CD14-positive monocyte (primary cell): ENCODE measurements at regions not wholly inside any gene's neighbourhood (a gene's known extent, or its start where the extent isn't known, plus 50 kb on each side); places are given as distances from the start of the nearest gene placed in this dataset.
"Not testable (repeated sequence)": the region's sequence is repeated elsewhere in the genome, so short reads cannot be mapped to it uniquely, and the experiment has no call there.

Experiments
- DNase-seq, 3 donors: peaks; one replicate each; pipeline ENCODE4 v3.0.0-alpha.2; 2011 to 2022
- H2AFZ ChIP-seq: 2 replicates; pipeline ENCODE4 v1.6.0; 2012; ENCODE audit warnings: mild to moderate bottlenecking, low read depth, low read length, inconsistent platforms; ENCODE audit not compliant: insufficient read depth, poor library complexity, severe bottlenecking
- H3K27ac ChIP-seq, 2 donors: 1 replicate in 1 of 2; 2 replicates in 1 of 2; pipeline ENCODE4 v1.5.1; 2012 to 2013; ENCODE audit warnings: low read length in 2 of 2, control low read depth in 1 of 2, inconsistent platforms in 1 of 2, low read depth in 1 of 2, mild to moderate bottlenecking in 1 of 2
- H3K27me3 ChIP-seq, 2 donors: one replicate each; pipeline versions ENCODE4 v1.6.0 to v1.6.1; 2011 to 2013; ENCODE audit warnings: low read length in 2 of 2; ENCODE audit not compliant: control insufficient read depth in 2 of 2, insufficient read depth in 2 of 2
- H3K36me3 ChIP-seq, 2 donors: replicated peaks in 1 of 2; 1 replicate in 1 of 2; 2 replicates in 1 of 2; pipeline versions ENCODE4 v1.5.1 to v1.6.1; 2012 to 2013; ENCODE audit warnings: low read length in 2 of 2, control low read depth in 1 of 2, inconsistent platforms in 1 of 2, mild to moderate bottlenecking in 1 of 2; ENCODE audit not compliant: insufficient read depth in 2 of 2, control insufficient read depth in 1 of 2
- H3K4me1 ChIP-seq, 2 donors: 1 replicate in 1 of 2; 2 replicates in 1 of 2; pipeline versions ENCODE4 v1.5.1 to v1.6.1; 2012 to 2013; ENCODE audit warnings: low read length in 2 of 2, control low read depth in 1 of 2, inconsistent platforms in 1 of 2, mild to moderate bottlenecking in 1 of 2, moderate library complexity in 1 of 2; ENCODE audit not compliant: insufficient read depth in 2 of 2, control insufficient read depth in 1 of 2
- H3K4me2 ChIP-seq: replicated peaks from 2 replicates; pipeline ENCODE3; 2012; ENCODE audit warnings: low read length, moderate library complexity, mild to moderate bottlenecking; ENCODE audit not compliant: poor library complexity, severe bottlenecking; ENCODE audit errors: extremely low read depth
- H3K4me3 ChIP-seq, 3 experiments: fragments of 200-600 bp in 1 of 3; sonication (generic) in 1 of 3; replicated peaks in 1 of 3; 1 replicate in 2 of 3; 2 replicates in 1 of 3; pipeline ENCODE4 v1.5.1; 2011 to 2013; ENCODE audit warnings: low read length in 3 of 3, mild to moderate bottlenecking in 3 of 3, control low read depth in 2 of 3, low read depth in 2 of 3, inconsistent platforms in 1 of 3, moderate library complexity in 1 of 3
- H3K79me2 ChIP-seq: 2 replicates; pipeline ENCODE4 v1.6.0; 2012; ENCODE audit warnings: mild to moderate bottlenecking, control low read depth, inconsistent platforms, low read length, moderate library complexity; ENCODE audit not compliant: insufficient read depth
- H3K9ac ChIP-seq: 2 replicates; pipeline ENCODE4 v1.6.0; 2017; ENCODE audit warnings: low read length, mild to moderate bottlenecking; ENCODE audit not compliant: insufficient read depth, poor library complexity, severe bottlenecking
- H3K9me3 ChIP-seq, 2 donors: replicated peaks in 1 of 2; 1 replicate in 1 of 2; 2 replicates in 1 of 2; pipeline versions ENCODE4 v1.5.1 to v1.6.1; 2012 to 2013; ENCODE audit warnings: low read length in 2 of 2, control low read depth in 1 of 2; ENCODE audit not compliant: control insufficient read depth in 1 of 2, insufficient read depth in 1 of 2
- H4K20me1 ChIP-seq: 2 replicates; pipeline ENCODE4 v1.6.0; 2012; ENCODE audit warnings: mild to moderate bottlenecking, low read length, control low read depth, moderate library complexity; ENCODE audit not compliant: insufficient read depth
- H3K27ac Mint-ChIP-seq, 7 donors: one replicate each; pipeline ENCODE4 v1.8.0; 2020; ENCODE audit warnings: mild to moderate bottlenecking in 7 of 7, mixed read lengths in 7 of 7, moderate library complexity in 6 of 7, inconsistent platforms in 2 of 7
- H3K27me3 Mint-ChIP-seq, 3 donors: one replicate each; pipeline ENCODE4 v1.8.0; 2021 to 2022; ENCODE audit warnings: low read depth in 3 of 3, mild to moderate bottlenecking in 3 of 3, mixed read lengths in 3 of 3, moderate library complexity in 3 of 3, inconsistent platforms in 1 of 3
- H3K36me3 Mint-ChIP-seq, 2 donors: one replicate each; pipeline ENCODE4 v1.8.0; 2020; ENCODE audit warnings: mixed read lengths in 2 of 2, inconsistent platforms in 1 of 2, mild to moderate bottlenecking in 1 of 2
- H3K4me1 Mint-ChIP-seq: one replicate; pipeline ENCODE4 v1.8.0; 2020; ENCODE audit warnings: mild to moderate bottlenecking, mixed read lengths
- H3K4me3 Mint-ChIP-seq, 2 donors: one replicate each; pipeline ENCODE4 v1.8.0; 2020; ENCODE audit warnings: mild to moderate bottlenecking in 2 of 2, mixed read lengths in 2 of 2, moderate library complexity in 1 of 2
- H3K9me3 Mint-ChIP-seq, 7 donors: one replicate each; pipeline ENCODE4 v1.8.0; 2020 to 2022; ENCODE audit warnings: mixed read lengths in 7 of 7, mild to moderate bottlenecking in 6 of 7, moderate library complexity in 6 of 7, inconsistent platforms in 2 of 7
- CTCF ChIP-seq: fragments of 200-600 bp; IDR thresholded peaks from one replicate; pipeline ENCODE4 v1.8.0; 2022; ENCODE audit warnings: antibody characterized with exemption, mild to moderate bottlenecking
- WGBS: methylation state at CpG from one replicate; pipeline ENCODE4 v1.1.5; 2013; ENCODE audit warnings: missing lambda C conversion rate; ENCODE audit not compliant: insufficient coverage; 5-methylcytosine and 5-hydroxymethylcytosine counted together
- intact Hi-C, 2 donors: fragments of 100-400 bp; cut with micrococcal nuclease; formaldehyde crosslinking; loops; one replicate each; pipeline versions ENCODE4 v1.15.0 to v1.15.1; 2023

GRCh38 chr5:108459769-108460168 lies 77.9 kb upstream of the FBXL17 start:
- WGBS, result 100% methylated on average over 2 of the region's 2 CpGs

GRCh38 chr5:108451269-108451668 lies 69.4 kb upstream of the FBXL17 start:
- H3K27me3 Mint-ChIP-seq, result peaks cover 0 to 3% (median 0%) of the 10 kb centered on the region in 3 donors
- Histone ChIP-seq H3K4me2 (no peak overlapping the region), H3K27me3 (no peaks in the 10 kb centered on the region), H3K36me3 (no peaks in the 10 kb centered on the region), H3K9ac (no peak overlapping the region), H3K79me2 (no peaks in the 10 kb centered on the region), H3K27ac (no peak overlapping the region), H3K9me3 (peaks cover 3 to 12% of the 10 kb centered on the region in 2 donors), H3K4me1 (no peaks in the 10 kb centered on the region), H2AFZ (no peak overlapping the region), H4K20me1 (no peaks in the 10 kb centered on the region), H3K4me3 (no peak overlapping the region)
- intact Hi-C loops, result no loop called here
- no peak overlapping the region for H3K27ac Mint-ChIP-seq
- H3K36me3 Mint-ChIP-seq, result no peaks in the 10 kb centered on the region
- peaks cover 15 to 27% (median 18%) of the 10 kb centered on the region in 7 donors for H3K9me3 Mint-ChIP-seq
- DNase-seq, result no peak
- H3K4me1 Mint-ChIP-seq, result no peaks in the 10 kb centered on the region
- H3K4me3 Mint-ChIP-seq, result no peak overlapping the region
- TF ChIP-seq CTCF, result no peak

More at GRCh38 chr5:108459769-108460168, 77.9 kb upstream of the FBXL17 start:
- no peaks in the 10 kb centered on the region for H3K27me3 ChIP-seq
- Mint-ChIP-seq H3K36me3 (no peaks in the 10 kb centered on the region), H3K27me3 (peaks cover 0 to 2% (median 2%) of the 10 kb centered on the region in 3 donors), H3K27ac (no peak overlapping the region), H3K4me1 (no peaks in the 10 kb centered on the region), H3K4me3 (no peak overlapping the region), H3K9me3 (peaks cover 4 to 11% (median 8%) of the 10 kb centered on the region in 7 donors)
- H4K20me1 ChIP-seq, result no peaks in the 10 kb centered on the region
- no peak overlapping the region for H3K4me2 ChIP-seq
- no peaks in the 10 kb centered on the region for H3K36me3 ChIP-seq
- no peaks in the 10 kb centered on the region for H3K79me2 ChIP-seq
- H3K27ac ChIP-seq, result no peak overlapping the region
- no peak for DNase-seq
- H3K9ac ChIP-seq, result no peak overlapping the region
- no peak overlapping the region for H3K4me3 ChIP-seq
- peaks cover 0 to under 1% of the 10 kb centered on the region in 2 donors for H3K9me3 ChIP-seq
- H2AFZ ChIP-seq, result no peak overlapping the region
- no peaks in the 10 kb centered on the region for H3K4me1 ChIP-seq
- intact Hi-C loops, result no loop called here
- TF ChIP-seq CTCF, result no peak

- H3K9me3 Mint-ChIP-seq, result peaks cover 10 to 18% (median 12%) of the 10 kb centered on the region in 7 donors
- H3K79me2 ChIP-seq, H3K4me3 Mint-ChIP-seq, H3K27me3 Mint-ChIP-seq, H3K4me3 ChIP-seq, H3K36me3 ChIP-seq, intact Hi-C loops, DNase-seq, H3K9ac ChIP-seq, H4K20me1 ChIP-seq, H3K27ac Mint-ChIP-seq, H3K4me2 ChIP-seq, H3K36me3 Mint-ChIP-seq, H3K4me1 Mint-ChIP-seq, H2AFZ ChIP-seq, H3K27me3 ChIP-seq, H3K4me1 ChIP-seq, H3K27ac ChIP-seq, H3K9me3 ChIP-seq: not testable (repeated sequence)
- no CpG with 5 or more reads among the region's 3 CpGs for WGBS
Observed at GRCh38 chr5:108444130-108444529, 62.2 kb upstream of the FBXL17 start.
